ENCODE measurements at regions not wholly inside any gene's neighbourhood (a gene's known extent, or its start where the extent isn't known, plus 50 kb on each side); places are given as distances from the start of the nearest gene placed in this dataset.
A peak's percentile ranks its signal among the peaks of the same experiment; 100 is the strongest.

DNA sequence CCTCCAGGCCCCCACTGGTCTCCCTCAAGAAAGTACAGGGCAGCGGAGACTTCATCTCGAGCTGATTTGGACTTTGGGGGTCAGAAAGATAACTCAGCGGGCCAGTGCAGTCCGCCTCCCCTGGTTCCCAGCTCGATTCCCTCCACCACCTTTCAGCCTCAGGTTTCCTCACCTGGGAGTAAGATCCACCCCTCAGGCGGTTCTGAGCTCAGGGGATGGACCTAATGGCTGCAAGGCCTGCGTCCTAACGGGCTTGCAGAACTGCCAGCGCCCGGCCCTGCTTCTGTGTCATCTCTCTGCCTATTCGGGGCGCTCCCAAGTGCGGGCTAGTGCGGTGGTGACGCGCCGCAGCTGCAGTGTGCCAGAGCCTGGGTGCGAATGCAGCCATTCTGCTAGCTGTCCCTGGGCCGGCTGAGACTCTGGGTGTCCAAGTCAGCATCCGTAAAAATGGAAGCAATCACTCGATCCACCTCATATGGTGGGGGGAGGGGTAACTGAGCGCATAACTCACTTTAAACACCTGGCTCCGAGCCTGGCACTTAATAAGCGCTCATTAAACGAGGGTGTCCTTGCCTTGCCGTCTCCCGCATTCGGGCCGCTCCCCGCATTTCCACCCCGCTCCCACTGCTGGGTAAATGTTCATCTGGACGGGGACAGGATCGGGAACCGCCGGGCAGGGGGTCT is 129.6 kb upstream of the LHX1 start:
- WGBS, 4 donors, result 14 to 31% (median 15%) methylated on average over 19 to 35 of the region's 35 CpGs
- ATAC-seq, result no peak
- H3K4me3 ChIP-seq, result no peak overlapping the region
- no peaks in the 10 kb centered on the region for H3K36me3 ChIP-seq
- intact Hi-C loops (cut with DNase I), result no loop called here
- TF ChIP-seq, protein P1, sequence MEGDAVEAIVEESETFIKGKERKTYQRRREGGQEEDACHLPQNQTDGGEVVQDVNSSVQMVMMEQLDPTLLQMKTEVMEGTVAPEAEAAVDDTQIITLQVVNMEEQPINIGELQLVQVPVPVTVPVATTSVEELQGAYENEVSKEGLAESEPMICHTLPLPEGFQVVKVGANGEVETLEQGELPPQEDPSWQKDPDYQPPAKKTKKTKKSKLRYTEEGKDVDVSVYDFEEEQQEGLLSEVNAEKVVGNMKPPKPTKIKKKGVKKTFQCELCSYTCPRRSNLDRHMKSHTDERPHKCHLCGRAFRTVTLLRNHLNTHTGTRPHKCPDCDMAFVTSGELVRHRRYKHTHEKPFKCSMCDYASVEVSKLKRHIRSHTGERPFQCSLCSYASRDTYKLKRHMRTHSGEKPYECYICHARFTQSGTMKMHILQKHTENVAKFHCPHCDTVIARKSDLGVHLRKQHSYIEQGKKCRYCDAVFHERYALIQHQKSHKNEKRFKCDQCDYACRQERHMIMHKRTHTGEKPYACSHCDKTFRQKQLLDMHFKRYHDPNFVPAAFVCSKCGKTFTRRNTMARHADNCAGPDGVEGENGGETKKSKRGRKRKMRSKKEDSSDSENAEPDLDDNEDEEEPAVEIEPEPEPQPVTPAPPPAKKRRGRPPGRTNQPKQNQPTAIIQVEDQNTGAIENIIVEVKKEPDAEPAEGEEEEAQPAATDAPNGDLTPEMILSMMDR (IDR thresholded peaks at IDR 0.05), result no peak
- no peak for TF ChIP-seq POLR2A (IDR thresholded peaks at IDR 0.05)
- H3K27me3 ChIP-seq, result peaks cover 17 to 89% (median 41%) of the 10 kb centered on the region in 9 donors
- no peak for DNase-seq
- no peak overlapping the region for H3K27ac ChIP-seq
- H3K9me3 ChIP-seq, result no peaks in the 10 kb centered on the region
- H3K4me1 ChIP-seq, result peaks cover 0 to 8% (median 0%) of the 10 kb centered on the region in 12 donors

DNA sequence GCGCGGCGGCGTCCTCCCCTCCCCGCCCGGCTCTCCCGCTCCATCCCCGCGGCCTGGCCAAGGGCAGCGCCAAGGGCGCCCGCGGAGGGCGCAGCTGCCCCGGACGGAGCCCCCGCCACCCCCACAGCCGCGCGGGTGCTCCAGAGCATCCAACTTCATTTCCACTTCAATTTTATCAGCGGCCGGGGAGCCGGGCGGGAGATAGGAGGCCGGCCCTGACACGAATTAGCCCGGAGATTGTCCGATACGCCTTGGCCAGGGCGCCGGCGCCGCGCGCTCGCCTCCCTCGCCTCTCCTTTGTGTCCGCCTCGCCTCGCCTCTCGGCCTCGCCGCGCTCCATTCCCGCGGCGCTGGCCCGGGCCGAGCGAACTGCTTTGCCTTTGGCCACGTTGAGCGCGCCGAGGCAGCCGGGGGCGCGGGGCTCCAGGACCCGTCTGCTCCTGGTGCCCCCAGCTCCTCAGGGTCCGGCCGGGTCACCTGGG is 129.1 kb upstream of the LHX1 start:
- intact Hi-C loops (cut with DNase I), result no loop called here
- no peaks in the 10 kb centered on the region for H3K9me3 ChIP-seq
- TF ChIP-seq POLR2A (IDR thresholded peaks at IDR 0.05), result no peak
- TF ChIP-seq, protein P1 (IDR thresholded peaks at IDR 0.05), result no peak
- 0 to 3% (median 1%) methylated on average over 13 to 60 of the region's 60 CpGs for WGBS, 4 donors
- no peak for DNase-seq
- H3K27me3 ChIP-seq, result peaks cover 20 to 92% (median 47%) of the 10 kb centered on the region in 9 donors
- peaks cover 0 to 8% (median 0%) of the 10 kb centered on the region in 12 donors for H3K4me1 ChIP-seq
- no peak overlapping the region for H3K27ac ChIP-seq
- ATAC-seq, result no peak
- peak overlapping the region in 1 of 12 donors; percentile 9 for H3K4me3 ChIP-seq
- H3K36me3 ChIP-seq, result no peaks in the 10 kb centered on the region

DNA sequence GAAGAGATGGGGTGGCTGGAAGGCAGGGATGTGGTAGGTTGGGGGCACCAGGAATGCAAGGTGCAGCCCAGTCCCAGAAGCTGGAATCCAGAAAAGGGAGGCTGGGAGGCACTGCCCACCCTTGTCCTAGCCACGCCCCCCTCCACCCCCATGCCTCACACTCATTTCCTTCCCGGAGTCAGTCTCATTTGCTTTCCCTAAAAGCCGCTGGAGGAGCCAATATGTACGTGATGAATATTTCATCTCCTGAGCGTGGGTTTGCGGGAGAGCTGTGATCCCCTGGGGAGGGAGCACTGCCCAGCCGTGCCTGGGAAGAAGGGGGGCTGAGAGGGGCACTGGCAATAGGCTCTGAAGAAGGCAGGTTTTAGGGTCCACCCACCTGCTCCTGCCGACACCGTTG is 124.5 kb upstream of the LHX1 start:
- H3K9me3 ChIP-seq, result no peaks in the 10 kb centered on the region
- 7 to 23% (median 9%) methylated on average over 9 of the region's 9 CpGs for WGBS, 4 donors
- TF ChIP-seq, protein P1 (IDR thresholded peaks at IDR 0.05), result no peak
- TF ChIP-seq POLR2A (IDR thresholded peaks at IDR 0.05), result no peak
- DNase-seq (no peak), ATAC-seq (no peak)
- H3K4me1 ChIP-seq, result peaks cover 0 to 8% (median 0%) of the 10 kb centered on the region in 12 donors
- H3K27me3 ChIP-seq, result peaks cover 20 to 97% (median 63%) of the 10 kb centered on the region in 9 donors
- H3K27ac ChIP-seq, result no peak overlapping the region
- intact Hi-C loops (cut with DNase I), result no loop called here
- H3K36me3 ChIP-seq, result no peaks in the 10 kb centered on the region
- no peak overlapping the region for H3K4me3 ChIP-seq

DNA sequence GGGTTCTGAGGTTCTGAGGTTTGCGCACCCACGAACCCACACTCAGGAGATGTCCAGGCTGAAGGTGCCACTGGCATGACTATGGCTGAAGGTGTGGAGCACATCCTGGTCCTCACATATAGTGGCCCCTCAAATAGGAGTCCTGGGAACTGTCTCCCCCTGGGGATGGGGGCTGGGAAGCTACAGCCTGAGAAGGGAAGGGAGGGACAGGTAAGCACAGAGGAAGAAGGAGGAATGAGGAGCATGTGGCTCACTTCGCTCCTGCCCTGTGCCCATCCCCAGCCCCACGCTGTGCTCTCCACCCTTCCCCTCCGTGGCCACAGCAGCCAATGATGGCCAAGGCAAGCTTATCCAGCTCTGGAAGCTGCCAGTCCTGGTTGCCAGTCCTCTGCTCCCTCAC is 123.9 kb upstream of the LHX1 start:
- peaks cover 14 to 97% (median 57%) of the 10 kb centered on the region in 9 donors for H3K27me3 ChIP-seq
- H3K27ac ChIP-seq, result no peak overlapping the region
- 56 to 67% (median 61%) methylated on average over 5 of the region's 5 CpGs for WGBS, 4 donors
- no peaks in the 10 kb centered on the region for H3K36me3 ChIP-seq
- no peaks in the 10 kb centered on the region for H3K9me3 ChIP-seq
- ATAC-seq, result no peak
- H3K4me3 ChIP-seq, result no peak overlapping the region
- no peak for DNase-seq
- H3K4me1 ChIP-seq, result peaks cover 0 to 3% (median 0%) of the 10 kb centered on the region in 12 donors
- intact Hi-C loops (cut with DNase I), result no loop called here
- TF ChIP-seq, protein P1 (IDR thresholded peaks at IDR 0.05), result no peak
- no peak for TF ChIP-seq POLR2A (IDR thresholded peaks at IDR 0.05)
